ENCODE measurements at regions not wholly inside any gene's neighbourhood (a gene's known extent, or its start where the extent isn't known, plus 50 kb on each side); places are given as distances from the start of the nearest gene placed in this dataset.

GRCh38 chr15:66938114-66938830 is 127.1 kb upstream of the SMAD3 start:
- Histone ChIP-seq H2BK15ac (ENCODE audit: low read depth, low read length) (no peak overlapping the region), H2BK12ac (ENCODE audit: insufficient read length, low read depth, low read length) (no peak overlapping the region), H4K5ac (ENCODE audit: insufficient read length, low read depth, low read length) (no peak overlapping the region), H3K4me2 (ENCODE audit: insufficient read depth, insufficient read length, low read length) (no peak overlapping the region), H2BK20ac (ENCODE audit: low read depth, low read length, poor library complexity, severe bottlenecking) (no peak overlapping the region), H3K18ac (ENCODE audit: insufficient read length, low read depth, low read length) (no peak overlapping the region), H2BK120ac (ENCODE audit: low read depth, low read length, poor library complexity, severe bottlenecking) (no peak overlapping the region), H3K23me2 (ENCODE audit: insufficient read length, low read depth, low read length, poor library complexity, severe bottlenecking) (no peaks in the 10 kb centered on the region), H4K91ac (ENCODE audit: insufficient read length, low read depth, low read length) (no peak overlapping the region), H2AK5ac (ENCODE audit: insufficient read length, low read length) (no peak overlapping the region), H3K9ac (ENCODE audit: extremely low read depth, insufficient read length, low read length) (no peak overlapping the region), H2BK5ac (ENCODE audit: insufficient read length, low read length) (no peak overlapping the region), H3K56ac (ENCODE audit: insufficient read length, low read depth, low read length) (no peak overlapping the region), H3K4ac (ENCODE audit: low read depth, low read length) (no peak overlapping the region), H4K20me1 (ENCODE audit: control insufficient read depth, insufficient read depth, insufficient read length) (no peaks in the 10 kb centered on the region), H3K79me1 (ENCODE audit: insufficient read depth, low read depth, low read length, poor library complexity, severe bottlenecking) (no peaks in the 10 kb centered on the region), H3K4me1 (ENCODE audit: insufficient read depth, low read length) (no peaks in the 10 kb centered on the region), H3T11ph (ENCODE audit: low read length) (no peak overlapping the region), H4K8ac (replicated peaks; ENCODE audit: insufficient read length, low read depth, low read length) (no peak overlapping the region), H3K79me2 (ENCODE audit: insufficient read depth, low read length) (no peaks in the 10 kb centered on the region), H3K14ac (ENCODE audit: insufficient read depth, low read length) (no peak overlapping the region), H3K9me3 (ENCODE audit: control insufficient read depth, low read depth, low read length) (peaks cover 13% of the 10 kb centered on the region), H3K23ac (ENCODE audit: insufficient read length, low read depth, low read length) (no peak overlapping the region), H2AFZ (ENCODE audit: low read length) (no peak overlapping the region), H3K27ac (ENCODE audit: insufficient read length, low read depth, low read length) (no peak overlapping the region), H3K27me3 (ENCODE audit: insufficient read depth, low read length) (no peaks in the 10 kb centered on the region)
- Mint-ChIP-seq H3K27me3 (ENCODE audit: low read depth) (peaks cover 5% of the 10 kb centered on the region), H3K36me3 (ENCODE audit: insufficient read depth in 1 of 3, low read depth in 3 of 3) (peaks cover 8 to 12% (median 9%) of the 10 kb centered on the region in 3 experiments; a peak in 5 of 7 replicates), H3K4me1 (peaks cover 0 to 6% of the 10 kb centered on the region in 2 experiments; a peak in 2 of 4 replicates), H3K4me3 (no peak overlapping the region), H3K27ac (no peak overlapping the region), H3K9me3 (peaks cover 15 to 19% of the 10 kb centered on the region in 2 experiments)
- no peak for TF ChIP-seq CTCF (conservative IDR thresholded peaks at IDR 0.05)
- no peak for DNase-seq
- no CpG with 5 or more reads among the region's 3 CpGs for WGBS (ENCODE audit: extremely low coverage, insufficient read length, low lambda C conversion rate)

Measured in H9 (cell line).